HG03571 (cell line): ENCODE measurements at regions not wholly inside any gene's neighbourhood (a gene's known extent, or its start where the extent isn't known, plus 50 kb on each side); places are given as distances from the start of the nearest gene placed in this dataset.

ENCODE experiments used
- ATAC-seq: cut with Tn5 transposase; IDR thresholded peaks from one replicate; pipeline ENCODE4 v1.9.1; 2021; ENCODE audit not compliant: unreplicated experiment

DNA sequence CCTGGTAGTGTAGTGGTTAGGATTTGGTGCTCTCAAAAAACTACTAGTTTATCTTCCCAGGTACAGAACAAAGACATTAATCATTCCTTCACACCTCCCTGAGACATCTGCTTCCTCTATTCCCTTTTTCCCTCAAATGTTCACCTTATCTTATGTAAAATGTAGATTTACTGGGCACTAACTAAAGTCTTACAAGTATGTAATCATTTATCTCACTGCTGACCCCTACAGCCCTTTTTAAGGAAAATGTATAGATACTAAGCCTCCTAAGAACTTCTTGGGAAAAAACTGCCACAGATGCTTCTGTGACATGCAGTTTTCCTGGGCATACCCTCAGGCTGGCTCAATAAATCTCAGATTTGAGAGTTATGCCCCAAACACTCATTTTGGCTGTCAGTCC, 50.8 kb upstream of the NEK7 start:
- no peak for ATAC-seq
